ENCODE measurements at regions not wholly inside any gene's neighbourhood (a gene's known extent, or its start where the extent isn't known, plus 50 kb on each side); places are given as distances from the start of the nearest gene placed in this dataset.
"Not testable (repeated sequence)": the region's sequence is repeated elsewhere in the genome, so short reads cannot be mapped to it uniquely, and the experiment has no call there.

GRCh38 chr15:20339086-20339791 is 202.4 kb downstream of the GOLGA6L6 start:
- H3K4me1 ChIP-seq (replicated peaks in 1 of 2); H3K4me3 ChIP-seq; ATAC-seq (replicated peaks in 6 of 8); H3K27ac ChIP-seq; in situ Hi-C loops (cut with MboI; ENCODE audit: low pct_unique_long_range_greater_than_20kb in 2 of 9, low sequenced_read_pairs in 9 of 9, unreplicated experiment in 9 of 9): not testable (repeated sequence)
- 30 to 78% (median 42%) methylated on average over 2 to 16 of the region's 17 CpGs; no CpG with 5 or more reads in 2 of the 10 experiments for WGBS, 10 experiments

GRCh38 chr15:20338671-20339070 is 202.9 kb downstream of the GOLGA6L6 start:
- H3K27ac ChIP-seq; H3K4me3 ChIP-seq; H3K4me1 ChIP-seq (replicated peaks in 1 of 2); in situ Hi-C loops (cut with MboI; ENCODE audit: low pct_unique_long_range_greater_than_20kb in 2 of 9, low sequenced_read_pairs in 9 of 9, unreplicated experiment in 9 of 9); ATAC-seq (replicated peaks in 6 of 8): not testable (repeated sequence)
- WGBS, 10 experiments = 31 to 100% (median 71%) methylated on average over 1 to 4 of the region's 13 CpGs; no CpG with 5 or more reads in 5 of the 10 experiments

- H3K4me3 ChIP-seq; H3K4me1 ChIP-seq (replicated peaks in 1 of 2); H3K27ac ChIP-seq; in situ Hi-C loops (cut with MboI; ENCODE audit: low pct_unique_long_range_greater_than_20kb in 2 of 9, low sequenced_read_pairs in 9 of 9, unreplicated experiment in 9 of 9); ATAC-seq (replicated peaks in 6 of 8): not testable (repeated sequence)
- WGBS, 10 experiments = 33 to 90% (median 66%) methylated on average over 2 to 5 of the region's 5 CpGs; no CpG with 5 or more reads in 1 of the 10 experiments
These were observed 204.4 kb downstream of the GOLGA6L6 start for GRCh38 chr15:20337238-20337637.

- H3K4me1 ChIP-seq (replicated peaks in 1 of 2); in situ Hi-C loops (cut with MboI; ENCODE audit: low pct_unique_long_range_greater_than_20kb in 2 of 9, low sequenced_read_pairs in 9 of 9, unreplicated experiment in 9 of 9); H3K4me3 ChIP-seq; H3K27ac ChIP-seq; ATAC-seq (replicated peaks in 6 of 8): not testable (repeated sequence)
- 75% methylated on average over 3 of the region's 6 CpGs; no CpG with 5 or more reads in 9 of the 10 experiments for WGBS, 10 experiments
These were observed 207.1 kb downstream of the GOLGA6L6 start for GRCh38 chr15:20334451-20334850.

GRCh38 chr15:20325751-20326150 is 215.8 kb downstream of the GOLGA6L6 start:
- ATAC-seq (replicated peaks in 6 of 8); H3K4me3 ChIP-seq; H3K4me1 ChIP-seq (replicated peaks in 1 of 2); in situ Hi-C loops (cut with MboI; ENCODE audit: low pct_unique_long_range_greater_than_20kb in 2 of 9, low sequenced_read_pairs in 9 of 9, unreplicated experiment in 9 of 9); H3K27ac ChIP-seq: not testable (repeated sequence)
- 0 to 100% methylated on average over 1 of the region's 4 CpGs; no CpG with 5 or more reads in 8 of the 10 experiments for WGBS, 10 experiments

- ATAC-seq (replicated peaks in 6 of 8); H3K27ac ChIP-seq; H3K4me3 ChIP-seq; in situ Hi-C loops (cut with MboI; ENCODE audit: low pct_unique_long_range_greater_than_20kb in 2 of 9, low sequenced_read_pairs in 9 of 9, unreplicated experiment in 9 of 9); H3K4me1 ChIP-seq (replicated peaks in 1 of 2): not testable (repeated sequence)
- WGBS, 10 experiments = 0 to 92% (median 20%) methylated on average over 2 of the region's 2 CpGs
These were observed 224.5 kb downstream of the GOLGA6L6 start for GRCh38 chr15:20317132-20317531.

GRCh38 chr15:20311014-20311680 is 230.5 kb downstream of the GOLGA6L6 start:
- H3K4me1 ChIP-seq (replicated peaks in 1 of 2); ATAC-seq (replicated peaks in 6 of 8); in situ Hi-C loops (cut with MboI; ENCODE audit: low pct_unique_long_range_greater_than_20kb in 2 of 9, low sequenced_read_pairs in 9 of 9, unreplicated experiment in 9 of 9); H3K27ac ChIP-seq; H3K4me3 ChIP-seq: not testable (repeated sequence)
- WGBS, 10 experiments = 17 to 86% (median 75%) methylated on average over 1 to 11 of the region's 23 CpGs

- no peak for ATAC-seq (replicated peaks in 6 of 8)
- in situ Hi-C loops (cut with MboI; ENCODE audit: low pct_unique_long_range_greater_than_20kb in 2 of 9, low sequenced_read_pairs in 9 of 9, unreplicated experiment in 9 of 9) = no loop called here
- H3K4me1 ChIP-seq (replicated peaks in 1 of 2) = no peaks in the 10 kb centered on the region
- no peak overlapping the region for H3K27ac ChIP-seq
- H3K4me3 ChIP-seq = no peak overlapping the region
These were observed 231.0 kb downstream of the GOLGA6L6 start for GRCh38 chr15:20310603-20311002.

GRCh38 chr15:20309966-20310365 is 231.6 kb downstream of the GOLGA6L6 start:
- H3K4me3 ChIP-seq; in situ Hi-C loops (cut with MboI; ENCODE audit: low pct_unique_long_range_greater_than_20kb in 2 of 9, low sequenced_read_pairs in 9 of 9, unreplicated experiment in 9 of 9); ATAC-seq (replicated peaks in 6 of 8); H3K4me1 ChIP-seq (replicated peaks in 1 of 2); H3K27ac ChIP-seq: not testable (repeated sequence)

- in situ Hi-C loops (cut with MboI; ENCODE audit: low pct_unique_long_range_greater_than_20kb in 2 of 9, low sequenced_read_pairs in 9 of 9, unreplicated experiment in 9 of 9); ATAC-seq (replicated peaks in 6 of 8); H3K4me3 ChIP-seq; H3K27ac ChIP-seq; H3K4me1 ChIP-seq (replicated peaks in 1 of 2): not testable (repeated sequence)
- WGBS, 10 experiments = 1 to 51% (median 17%) methylated on average over 2 to 3 of the region's 3 CpGs
These were observed 232.2 kb downstream of the GOLGA6L6 start for GRCh38 chr15:20309395-20309794.

GRCh38 chr15:20308027-20308690 is 233.4 kb downstream of the GOLGA6L6 start:
- H3K4me3 ChIP-seq; H3K27ac ChIP-seq; H3K4me1 ChIP-seq (replicated peaks in 1 of 2); in situ Hi-C loops (cut with MboI; ENCODE audit: low pct_unique_long_range_greater_than_20kb in 2 of 9, low sequenced_read_pairs in 9 of 9, unreplicated experiment in 9 of 9); ATAC-seq (replicated peaks in 6 of 8): not testable (repeated sequence)
- 37 to 84% (median 65%) methylated on average over 4 of the region's 4 CpGs for WGBS, 10 experiments

- 0 to 50% (median 22%) methylated on average over 1 of the region's 1 CpG; no CpG with 5 or more reads in 5 of the 10 experiments for WGBS, 10 experiments
- ATAC-seq (replicated peaks in 6 of 8); H3K4me1 ChIP-seq (replicated peaks in 1 of 2); H3K4me3 ChIP-seq; H3K27ac ChIP-seq; in situ Hi-C loops (cut with MboI; ENCODE audit: low pct_unique_long_range_greater_than_20kb in 2 of 9, low sequenced_read_pairs in 9 of 9, unreplicated experiment in 9 of 9): not testable (repeated sequence)
These were observed 234.5 kb downstream of the GOLGA6L6 start for GRCh38 chr15:20307137-20307536.

GRCh38 chr15:20306497-20307106 is 235.0 kb downstream of the GOLGA6L6 start:
- in situ Hi-C loops (cut with MboI; ENCODE audit: low pct_unique_long_range_greater_than_20kb in 2 of 9, low sequenced_read_pairs in 9 of 9, unreplicated experiment in 9 of 9); H3K4me1 ChIP-seq (replicated peaks in 1 of 2); H3K4me3 ChIP-seq; ATAC-seq (replicated peaks in 6 of 8); H3K27ac ChIP-seq: not testable (repeated sequence)
- WGBS, 10 experiments = 6 to 80% (median 12%) methylated on average over 1 to 3 of the region's 3 CpGs; no CpG with 5 or more reads in 5 of the 10 experiments
